Stomach (tissue), 8 donors: ENCODE measurements at regions not wholly inside any gene's neighbourhood (a gene's known extent, or its start where the extent isn't known, plus 50 kb on each side); places are given as distances from the start of the nearest gene placed in this dataset.

Source experiments
- DNase-seq, 2 donors: peaks; one replicate each; pipeline versions ENCODE4 v3.0.0 to v3.0.0-alpha.2; 2013 to 2019
- H3K27ac ChIP-seq, 5 donors: fragments of 200-600 bp in 4 of 5; sonication (generic) in 4 of 5; one replicate each; pipeline ENCODE4 v1.5.1; 2013 to 2019; ENCODE audit warnings: mild to moderate bottlenecking in 1 of 5, moderate library complexity in 1 of 5
- H3K27me3 ChIP-seq, 3 donors: fragments of 200-600 bp; sonication (generic); one replicate each; pipeline ENCODE4 v1.5.1; 2017 to 2019; ENCODE audit warnings: mixed run types in 1 of 3
- H3K36me3 ChIP-seq, 4 donors: fragments of 200-600 bp; sonication (generic); 1 replicate in 3 of 4; 2 replicates in 1 of 4; pipeline ENCODE4 v1.5.1; 2016 to 2019
- H3K4me1 ChIP-seq, 4 donors: fragments of 200-600 bp; sonication (generic); one replicate each; pipeline ENCODE4 v1.5.1; 2016 to 2019
- H3K4me3 ChIP-seq, 4 donors: fragments of 200-600 bp; sonication (generic) in 3 of 4; one replicate each; pipeline ENCODE4 v1.5.1; 2016 to 2019; ENCODE audit warnings: mild to moderate bottlenecking in 1 of 4
- H3K9me3 ChIP-seq, 4 donors: fragments of 200-600 bp; sonication (generic); one replicate each; pipeline ENCODE4 v1.5.1; 2016 to 2019
- CTCF ChIP-seq, 7 experiments: fragments of 450-650 bp in 4 of 7; fragments of 200-600 bp in 3 of 7; sonication (generic) in 3 of 7; IDR thresholded peaks; one replicate each; pipeline ENCODE4 v1.5.1; 2016 to 2019; ENCODE audit warnings: antibody characterized with exemption in 7 of 7, control low read depth in 2 of 7, mild to moderate bottlenecking in 1 of 7
- EP300 ChIP-seq: sonication (generic); formaldehyde crosslinking; IDR thresholded peaks from one replicate; pipeline ENCODE4 v1.6.1; 2017; ENCODE audit warnings: antibody characterized with exemption
- POLR2A ChIP-seq, 4 donors: fragments of 450-650 bp; IDR thresholded peaks; one replicate each; pipeline ENCODE4 v1.6.1; 2016; ENCODE audit warnings: antibody characterized with exemption in 4 of 4, control low read depth in 2 of 4, mild to moderate bottlenecking in 1 of 4, moderate library complexity in 1 of 4
- POLR2AphosphoS5 ChIP-seq, 3 donors: sonication (generic); formaldehyde crosslinking; IDR thresholded peaks; one replicate each; pipeline ENCODE4 v1.6.1; 2016; ENCODE audit warnings: antibody characterized with exemption in 3 of 3
- WGBS, 5 donors: extraction: QIAGEN DNeasy Blood & Tissue Kit in 3 of 5; methylation state at CpG; one replicate each; pipeline versions ENCODE4 v1.1.5 to v1.1.7; 2013 to 2018; 5-methylcytosine and 5-hydroxymethylcytosine counted together
- intact Hi-C: fragments of 100-400 bp; cut with DNase I; formaldehyde crosslinking; loops from one replicate; pipeline ENCODE4 v1.15.1; 2023; ENCODE audit warnings: low total_unique reads
- donor health status: healthy with polysubstance abuse.
- donor health status: Bipolar disorder and iron deficiency.
- donor health status: healthy.

- H3K4me3 ChIP-seq: no peak overlapping the region
- intact Hi-C loops: no loop called here
- TF ChIP-seq POLR2A (IDR thresholded peaks at IDR 0.05) (no peak), EP300 (no peak), CTCF (IDR thresholded peaks at IDR 0.05) (no peak), POLR2AphosphoS5 (IDR thresholded peaks at IDR 0.05) (no peak)
- no peaks in the 10 kb centered on the region for H3K36me3 ChIP-seq
- H3K27me3 ChIP-seq: no peaks in the 10 kb centered on the region
- no peak for DNase-seq
- no peak overlapping the region for H3K27ac ChIP-seq
- WGBS, 5 donors: 59 to 76% (median 67%) methylated on average over 3 of the region's 3 CpGs
- H3K9me3 ChIP-seq: peaks cover 0 to 10% (median 2%) of the 10 kb centered on the region in 4 donors
- H3K4me1 ChIP-seq: no peaks in the 10 kb centered on the region
These were observed 1354.8 kb downstream of the LRFN5 start for GRCh38 chr14:42961509-42961908.

- intact Hi-C loops: no loop called here
- Histone ChIP-seq H3K4me1 (no peaks in the 10 kb centered on the region), H3K27me3 (no peaks in the 10 kb centered on the region), H3K36me3 (no peaks in the 10 kb centered on the region), H3K27ac (no peak overlapping the region), H3K4me3 (no peak overlapping the region), H3K9me3 (peaks cover 0 to 14% (median 7%) of the 10 kb centered on the region in 4 donors)
- 77 to 88% (median 83%) methylated on average over 6 of the region's 6 CpGs for WGBS, 5 donors
- no peak for DNase-seq
- TF ChIP-seq EP300: no peak
- TF ChIP-seq CTCF (IDR thresholded peaks at IDR 0.05): no peak
- no peak for TF ChIP-seq POLR2AphosphoS5 (IDR thresholded peaks at IDR 0.05)
- TF ChIP-seq POLR2A (IDR thresholded peaks at IDR 0.05): no peak
These were observed 1343.7 kb downstream of the LRFN5 start for GRCh38 chr14:42950363-42950762.

- no peak for TF ChIP-seq CTCF (IDR thresholded peaks at IDR 0.05)
- TF ChIP-seq POLR2AphosphoS5 (IDR thresholded peaks at IDR 0.05): no peak
- TF ChIP-seq EP300: no peak
- no peak for TF ChIP-seq POLR2A (IDR thresholded peaks at IDR 0.05)
- H3K27ac ChIP-seq: no peak overlapping the region
- no peak for DNase-seq
- H3K9me3 ChIP-seq: peaks cover 0 to 14% (median 7%) of the 10 kb centered on the region in 4 donors
- H3K4me3 ChIP-seq: no peak overlapping the region
- H3K4me1 ChIP-seq: no peaks in the 10 kb centered on the region
- H3K27me3 ChIP-seq: no peaks in the 10 kb centered on the region
- H3K36me3 ChIP-seq: no peaks in the 10 kb centered on the region
- intact Hi-C loops: no loop called here
These were observed 1341.3 kb downstream of the LRFN5 start for GRCh38 chr14:42947991-42948390.

GRCh38 chr14:42944284-42944683, 1337.6 kb downstream of the LRFN5 start:
- 61 to 74% (median 69%) methylated on average over 2 of the region's 2 CpGs for WGBS, 5 donors
- Histone ChIP-seq H3K4me3 (no peak overlapping the region), H3K36me3 (no peaks in the 10 kb centered on the region), H3K4me1 (no peaks in the 10 kb centered on the region), H3K27me3 (no peaks in the 10 kb centered on the region), H3K9me3 (no peaks in the 10 kb centered on the region), H3K27ac (no peak overlapping the region)
- TF ChIP-seq CTCF (IDR thresholded peaks at IDR 0.05) (no peak), POLR2AphosphoS5 (IDR thresholded peaks at IDR 0.05) (no peak), EP300 (no peak), POLR2A (IDR thresholded peaks at IDR 0.05) (no peak)
- no peak for DNase-seq
- intact Hi-C loops: no loop called here
